Activated CD4-positive, alpha-beta T cell treated with anti-CD3 and anti-CD28 coated beads, Interleukin-2, amount 50 U/mL, for 48 hours (primary cell): ENCODE measurements at regions not wholly inside any gene's neighbourhood (a gene's known extent, or its start where the extent isn't known, plus 50 kb on each side); places are given as distances from the start of the nearest gene placed in this dataset.

ENCODE experiments used
- DNase-seq, 2 experiments: peaks; one replicate each; pipeline ENCODE4 v3.0.0-alpha.2; 2020

- DNase-seq = no peak
These were observed 692.7 kb downstream of the MCTP2 start for GRCh38 chr15:94924057-94924456.

- DNase-seq = no peak
These were observed 693.7 kb downstream of the MCTP2 start for GRCh38 chr15:94924971-94925598.

GRCh38 chr15:94925680-94926079 lies 694.3 kb downstream of the MCTP2 start:
- no peak for DNase-seq

- DNase-seq = no peak
These were observed 695.6 kb downstream of the MCTP2 start for GRCh38 chr15:94927003-94927402.

GRCh38 chr15:94929282-94929681 lies 697.9 kb downstream of the MCTP2 start:
- DNase-seq = no peak

GRCh38 chr15:94930441-94930840 lies 699.1 kb downstream of the MCTP2 start:
- no peak for DNase-seq

DNA sequence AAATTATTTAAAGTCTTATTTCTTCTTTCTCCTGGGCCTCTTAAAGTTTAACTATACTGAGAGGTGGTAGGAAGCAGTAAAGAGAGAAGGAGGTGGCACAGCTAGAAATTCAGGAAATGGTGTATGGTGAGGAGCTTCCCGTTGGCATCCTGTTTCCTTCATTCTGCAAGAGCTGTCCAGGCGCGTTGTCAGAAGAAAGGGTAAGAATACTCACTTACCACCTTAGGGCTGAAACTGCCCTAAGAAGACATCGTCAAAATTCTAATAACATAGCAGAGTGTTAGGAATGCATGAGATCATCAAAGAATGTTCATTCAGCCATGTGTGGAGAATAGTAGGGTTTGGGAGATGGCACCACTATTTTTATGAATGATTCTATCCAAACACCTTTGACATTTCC lies 699.6 kb downstream of the MCTP2 start:
- DNase-seq = no peak

GRCh38 chr15:94934440-94934839 lies 703.1 kb downstream of the MCTP2 start:
- no peak for DNase-seq

- no peak for DNase-seq
These were observed 705.9 kb downstream of the MCTP2 start for GRCh38 chr15:94937242-94937641.

- no peak for DNase-seq
These were observed 712.5 kb downstream of the MCTP2 start for GRCh38 chr15:94943888-94944287.

DNA sequence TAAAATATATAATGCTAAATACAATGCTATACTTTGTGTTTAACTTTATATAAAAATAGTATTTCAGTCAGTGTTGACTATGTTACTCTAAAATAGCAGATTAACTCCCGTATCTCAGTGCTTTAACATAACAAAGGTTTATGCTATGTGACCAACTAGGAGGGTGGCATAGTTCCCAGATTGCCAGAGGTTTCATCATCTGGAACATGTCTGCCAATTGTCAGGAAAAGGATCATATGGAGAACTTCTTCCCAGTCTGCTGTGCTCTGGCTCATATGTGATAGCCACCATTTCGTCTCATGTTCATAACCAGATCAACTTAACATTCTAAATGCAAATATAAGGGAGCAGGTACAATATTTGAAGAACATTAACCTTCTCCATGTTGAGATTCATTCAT lies 720.2 kb downstream of the MCTP2 start:
- no peak for DNase-seq

GRCh38 chr15:94963953-94964352 lies 732.6 kb downstream of the MCTP2 start:
- no peak for DNase-seq

DNA sequence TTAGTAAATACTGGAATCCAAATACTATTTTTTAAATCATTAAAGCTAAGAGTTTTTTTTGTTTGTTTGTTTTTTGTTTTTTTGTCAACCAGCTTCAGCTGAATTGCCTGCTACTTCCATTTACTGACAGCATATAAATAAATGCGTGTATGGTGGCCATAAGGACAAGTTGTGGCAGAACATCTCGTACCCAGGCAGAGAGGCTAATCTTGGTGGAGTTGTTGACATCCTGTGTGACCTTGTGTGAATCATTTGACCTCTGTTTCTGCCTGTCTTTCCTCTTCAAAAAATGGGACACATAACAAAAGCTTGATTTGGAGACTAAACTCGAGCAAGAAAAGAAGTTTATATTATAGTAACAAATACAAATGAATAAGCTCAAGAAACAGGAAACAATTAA lies 734.2 kb downstream of the MCTP2 start:
- DNase-seq = no peak

GRCh38 chr15:94968133-94968532 lies 736.8 kb downstream of the MCTP2 start:
- no peak for DNase-seq

DNA sequence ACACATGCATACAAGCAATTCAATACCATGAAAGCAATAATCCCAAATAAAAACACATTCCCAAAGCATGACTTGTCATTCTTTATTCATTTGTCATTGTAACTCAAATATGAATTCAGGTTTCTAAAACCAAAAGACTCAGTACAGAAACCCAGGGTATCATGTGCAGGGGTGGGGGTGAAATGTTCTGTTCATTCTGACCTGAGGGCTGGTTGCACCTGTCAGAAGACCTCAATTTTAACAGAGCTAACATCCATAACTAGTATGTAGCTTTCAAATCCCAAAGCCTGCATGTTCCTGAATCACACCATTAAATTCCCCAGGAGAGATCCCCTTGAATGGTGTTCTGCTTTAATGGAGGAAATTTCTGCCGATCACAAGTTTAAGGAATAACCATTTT lies 738.7 kb downstream of the MCTP2 start:
- DNase-seq = no peak

DNA sequence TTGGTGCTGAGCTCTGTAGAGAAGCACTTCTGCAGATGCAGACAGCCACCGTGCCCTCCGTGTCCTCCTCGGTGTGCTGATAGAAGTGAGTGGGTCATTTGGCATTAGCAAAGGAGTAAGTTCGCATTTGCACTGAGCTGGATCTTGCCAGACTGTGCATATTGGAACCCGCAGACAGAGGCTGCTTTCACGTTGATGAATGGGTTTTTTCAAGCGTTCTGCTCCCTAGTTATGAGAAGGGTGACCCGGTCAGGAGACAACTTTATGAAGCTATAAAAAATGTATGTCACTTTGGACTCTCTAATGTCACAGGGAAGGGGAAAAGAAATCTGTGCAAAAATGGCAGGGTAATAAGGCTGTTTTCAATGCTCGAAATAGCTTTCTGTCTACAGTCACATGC lies 739.4 kb downstream of the MCTP2 start:
- DNase-seq = no peak

DNA sequence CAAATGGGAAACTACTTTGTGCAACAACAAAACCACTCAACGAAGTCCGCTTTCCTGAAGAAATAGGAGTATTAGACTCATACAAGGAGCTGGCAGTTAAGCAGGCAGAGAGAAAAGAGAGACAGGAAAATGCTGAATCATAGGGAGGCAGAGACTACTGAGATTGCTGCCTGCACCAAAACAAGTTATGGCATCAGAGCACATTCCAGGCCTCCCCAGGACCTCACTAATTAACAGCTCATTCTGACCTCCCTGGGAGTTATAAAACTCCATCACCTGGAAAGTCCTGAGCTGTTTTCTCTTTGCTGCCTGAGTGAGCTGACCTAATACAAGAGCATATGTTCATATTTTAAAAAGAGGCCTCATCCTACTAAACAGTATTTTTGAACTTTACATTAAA lies 741.0 kb downstream of the MCTP2 start:
- DNase-seq = no peak

DNA sequence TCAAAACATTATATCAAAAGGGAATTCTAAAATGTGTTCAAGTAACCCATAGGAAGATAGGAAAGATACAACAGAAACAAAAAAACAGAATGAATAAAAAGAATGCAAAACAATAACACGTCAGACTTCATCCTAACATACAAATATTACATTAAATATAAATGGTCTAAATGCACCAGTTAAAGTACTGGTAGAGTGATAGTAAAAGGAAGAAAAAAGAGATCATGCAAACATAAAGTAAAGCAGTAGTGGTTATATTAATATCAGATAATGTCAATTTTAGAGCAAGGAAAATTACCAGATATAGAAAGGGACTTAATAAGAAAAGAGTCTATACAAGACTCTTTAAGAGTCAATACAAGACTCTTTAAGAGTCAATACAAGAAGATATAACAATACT lies 755.7 kb downstream of the MCTP2 start:
- no peak for DNase-seq

DNA sequence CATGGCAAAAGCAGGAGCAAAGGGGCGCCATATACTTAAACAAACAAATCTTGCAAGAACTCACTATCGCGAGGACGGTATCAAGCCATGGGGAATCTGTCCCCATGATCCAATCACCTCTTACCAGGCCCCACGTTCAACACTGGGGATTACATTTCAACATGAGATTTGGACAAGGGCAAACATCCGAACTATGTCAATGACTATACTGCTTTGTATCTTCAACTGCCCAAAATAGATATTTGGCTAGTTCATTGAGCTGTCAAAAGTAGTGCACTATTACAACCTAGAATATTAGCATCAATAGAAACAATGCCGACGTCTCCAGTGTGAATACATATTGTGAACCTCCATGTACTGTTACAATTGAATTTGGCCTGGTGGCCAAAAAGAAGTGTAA lies 760.4 kb downstream of the MCTP2 start:
- DNase-seq = no peak

- DNase-seq = no peak
These were observed 778.3 kb downstream of the MCTP2 start for GRCh38 chr15:95009635-95010034.

DNA sequence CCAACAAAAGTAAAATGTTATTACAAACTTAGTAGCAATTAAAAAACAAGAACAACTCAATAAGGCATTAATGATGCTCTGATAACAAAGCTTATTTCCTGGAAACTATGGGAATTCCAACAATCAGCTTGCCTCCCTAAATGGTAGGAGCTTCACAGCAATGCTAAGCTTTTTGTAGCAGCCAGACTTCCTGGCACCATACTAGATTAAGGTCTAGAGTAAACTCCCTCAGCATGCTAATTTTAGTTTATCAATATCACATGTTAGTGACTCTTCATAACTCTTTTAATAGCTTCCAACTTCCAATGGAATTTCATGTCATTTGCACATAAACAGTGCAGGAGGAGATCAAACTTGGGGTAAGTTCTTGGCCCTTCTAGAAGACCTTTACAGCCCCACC lies 782.0 kb downstream of the MCTP2 start:
- no peak for DNase-seq

DNA sequence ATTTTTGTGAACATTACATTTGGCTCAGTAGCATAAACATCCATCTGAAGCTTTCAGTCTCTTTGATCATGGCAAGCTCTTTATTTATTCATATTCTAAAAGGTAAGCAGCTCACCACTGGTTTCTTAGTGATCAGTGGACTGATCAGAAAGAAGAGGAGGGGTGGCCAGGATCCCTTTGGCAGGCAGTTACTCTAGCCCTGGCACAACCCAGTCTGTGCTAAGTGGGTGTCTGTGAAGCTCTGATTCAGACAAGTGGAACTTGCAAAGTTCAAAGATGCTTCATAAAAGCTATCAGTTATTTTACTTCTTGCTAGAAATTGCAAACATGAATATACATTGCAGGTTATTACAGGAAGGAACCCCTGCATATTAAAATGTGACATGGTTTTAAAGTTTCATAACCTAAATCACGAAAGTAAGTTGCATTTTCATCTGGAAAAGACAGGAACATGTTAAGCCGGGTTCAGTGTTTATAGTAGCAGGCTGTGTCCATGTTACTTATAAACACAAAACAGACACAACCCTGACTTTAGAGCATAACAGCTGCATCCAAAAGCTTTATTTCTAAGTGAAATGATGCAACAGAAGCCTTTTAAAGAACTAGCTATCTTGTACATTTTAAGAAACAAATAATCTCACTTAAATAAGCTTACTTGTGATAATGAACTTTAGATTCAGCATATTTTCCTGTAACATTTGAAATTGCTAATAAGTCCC lies 785.3 kb downstream of the MCTP2 start:
- no peak for DNase-seq

- DNase-seq = no peak
These were observed 786.4 kb downstream of the MCTP2 start for GRCh38 chr15:95017666-95018328.

- peak in 1 of 2 experiments; percentile 3 for DNase-seq
These were observed 787.7 kb downstream of the MCTP2 start for GRCh38 chr15:95018888-95019545.
